Osteocyte (in vitro differentiated cells): ENCODE measurements at regions not wholly inside any gene's neighbourhood (a gene's known extent, or its start where the extent isn't known, plus 50 kb on each side); places are given as distances from the start of the nearest gene placed in this dataset.

ENCODE experiments used
- DNase-seq: peaks from one replicate; pipeline ENCODE4 v3.0.0; 2021; ENCODE audit warnings: mixed read lengths; ENCODE audit not compliant: unreplicated experiment; ENCODE audit errors: extremely low spot score
- H3K27ac Mint-ChIP-seq: one replicate; pipeline ENCODE4 v1.8.0; 2021; ENCODE audit warnings: mild to moderate bottlenecking, mixed read lengths; ENCODE audit not compliant: unreplicated experiment
- H3K27me3 Mint-ChIP-seq: one replicate; pipeline ENCODE4 v1.8.0; 2021; ENCODE audit warnings: mixed read lengths; ENCODE audit not compliant: unreplicated experiment
- H3K36me3 Mint-ChIP-seq: one replicate; pipeline ENCODE4 v1.8.0; 2021; ENCODE audit warnings: mixed read lengths; ENCODE audit not compliant: unreplicated experiment
- H3K4me1 Mint-ChIP-seq: one replicate; pipeline ENCODE4 v1.8.0; 2021; ENCODE audit warnings: mixed read lengths; ENCODE audit not compliant: unreplicated experiment
- H3K4me3 Mint-ChIP-seq: one replicate; pipeline ENCODE4 v1.8.0; 2021; ENCODE audit warnings: mild to moderate bottlenecking, moderate library complexity, mixed read lengths; ENCODE audit not compliant: unreplicated experiment
- H3K9me3 Mint-ChIP-seq: one replicate; pipeline ENCODE4 v1.8.0; 2021; ENCODE audit warnings: mixed read lengths; ENCODE audit not compliant: unreplicated experiment
- CTCF ChIP-seq: fragments of 200-600 bp; sonication (generic); IDR thresholded peaks from 2 replicates; pipeline ENCODE4 v1.5.0; 2021; ENCODE audit warnings: antibody characterized with exemption, mild to moderate bottlenecking, moderate library complexity

GRCh38 chr16:85162478-85163277 lies 50.4 kb upstream of the CIBAR2 start:
- Mint-ChIP-seq H3K9me3 (no peaks in the 10 kb centered on the region), H3K36me3 (no peaks in the 10 kb centered on the region), H3K27ac (peak overlapping the region; percentile 84), H3K4me3 (no peak overlapping the region), H3K27me3 (no peaks in the 10 kb centered on the region), H3K4me1 (peaks cover 40% of the 10 kb centered on the region)
- TF ChIP-seq CTCF, result no peak
- DNase-seq, result no peak

GRCh38 chr16:85163278-85164112 lies 51.2 kb upstream of the CIBAR2 start:
- no peaks in the 10 kb centered on the region for H3K27me3 Mint-ChIP-seq
- H3K4me3 Mint-ChIP-seq, result no peak overlapping the region
- no peak overlapping the region for H3K27ac Mint-ChIP-seq
- no peaks in the 10 kb centered on the region for H3K9me3 Mint-ChIP-seq
- no peak for TF ChIP-seq CTCF
- DNase-seq, result no peak
- H3K36me3 Mint-ChIP-seq, result no peaks in the 10 kb centered on the region
- H3K4me1 Mint-ChIP-seq, result peaks cover 34% of the 10 kb centered on the region

- no peak overlapping the region for H3K27ac Mint-ChIP-seq
- no peaks in the 10 kb centered on the region for H3K36me3 Mint-ChIP-seq
- H3K9me3 Mint-ChIP-seq, result no peaks in the 10 kb centered on the region
- H3K27me3 Mint-ChIP-seq, result no peaks in the 10 kb centered on the region
- H3K4me1 Mint-ChIP-seq, result peaks cover 34% of the 10 kb centered on the region
- DNase-seq, result no peak
- no peak for TF ChIP-seq CTCF
- no peak overlapping the region for H3K4me3 Mint-ChIP-seq
These were observed 52.2 kb upstream of the CIBAR2 start for GRCh38 chr16:85164431-85164830.

- Mint-ChIP-seq H3K36me3 (no peaks in the 10 kb centered on the region), H3K4me3 (no peak overlapping the region)
These were observed 52.7 kb upstream of the CIBAR2 start for GRCh38 chr16:85164838-85165516.

More at GRCh38 chr16:85164838-85165516, 52.7 kb upstream of the CIBAR2 start:
- no peaks in the 10 kb centered on the region for H3K27me3 Mint-ChIP-seq
- H3K4me1 Mint-ChIP-seq, result peaks cover 31% of the 10 kb centered on the region
- no peak for TF ChIP-seq CTCF
- no peak for DNase-seq
- no peak overlapping the region for H3K27ac Mint-ChIP-seq
- H3K9me3 Mint-ChIP-seq, result no peaks in the 10 kb centered on the region
